HG02885 (cell line): ENCODE measurements at regions not wholly inside any gene's neighbourhood (a gene's known extent, or its start where the extent isn't known, plus 50 kb on each side); places are given as distances from the start of the nearest gene placed in this dataset.

ENCODE experiments used
- ATAC-seq: cut with Tn5 transposase; IDR thresholded peaks from one replicate; pipeline ENCODE4 v1.9.1; 2021; ENCODE audit warnings: mild to moderate bottlenecking; ENCODE audit not compliant: unreplicated experiment, poor library complexity

GRCh38 chr3:178267158-178267844 lies 268.9 kb upstream of the KCNMB2 start:
- no peak for ATAC-seq

- ATAC-seq, result no peak
These were observed 265.4 kb upstream of the KCNMB2 start for GRCh38 chr3:178270838-178271237.

GRCh38 chr3:178271740-178272387 lies 264.4 kb upstream of the KCNMB2 start:
- no peak for ATAC-seq

GRCh38 chr3:178272841-178273240 lies 263.4 kb upstream of the KCNMB2 start:
- ATAC-seq, result no peak

GRCh38 chr3:178274711-178275110 lies 261.5 kb upstream of the KCNMB2 start:
- no peak for ATAC-seq

- no peak for ATAC-seq
These were observed 260.9 kb upstream of the KCNMB2 start for GRCh38 chr3:178275311-178275710.

GRCh38 chr3:178275793-178276192 lies 260.4 kb upstream of the KCNMB2 start:
- no peak for ATAC-seq

DNA sequence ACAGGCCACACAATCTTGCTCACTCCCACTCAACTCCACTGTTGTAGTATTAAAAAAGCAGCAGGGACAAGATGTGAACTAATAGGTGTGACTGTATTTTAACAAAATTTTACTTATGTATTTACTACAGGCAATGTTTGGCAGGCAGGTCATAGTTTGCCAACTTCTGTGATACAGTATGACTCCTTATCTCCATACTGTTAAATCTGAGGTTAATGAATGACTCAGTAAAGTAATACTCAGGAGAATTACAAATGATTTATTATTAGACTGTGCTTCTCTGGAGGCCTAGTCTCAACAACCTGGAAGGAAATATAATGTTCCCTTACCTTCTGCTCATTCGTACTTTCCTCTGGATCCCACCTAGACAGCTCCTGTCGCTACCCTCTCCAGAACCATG lies 258.6 kb upstream of the KCNMB2 start:
- no peak for ATAC-seq

DNA sequence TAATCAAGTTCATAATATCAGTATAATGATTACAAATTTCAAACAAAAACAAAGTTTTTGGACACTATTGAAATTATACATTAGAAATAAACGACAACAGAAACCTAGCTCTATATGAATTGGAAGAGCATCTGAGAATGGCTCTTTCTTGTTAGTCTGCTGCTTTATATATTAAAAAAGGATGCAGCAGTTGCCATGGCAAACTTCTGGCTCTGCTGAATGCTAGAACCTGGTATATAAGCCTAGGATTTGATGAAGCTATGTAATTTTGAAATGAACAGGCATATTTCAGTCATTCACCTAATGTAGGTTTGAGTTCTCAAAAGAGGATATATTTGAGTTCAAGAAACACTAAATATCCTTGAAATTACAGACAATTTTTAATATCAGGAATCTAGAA lies 252.7 kb upstream of the KCNMB2 start:
- ATAC-seq, result no peak

GRCh38 chr3:178284181-178284580 lies 252.1 kb upstream of the KCNMB2 start:
- ATAC-seq, result no peak

DNA sequence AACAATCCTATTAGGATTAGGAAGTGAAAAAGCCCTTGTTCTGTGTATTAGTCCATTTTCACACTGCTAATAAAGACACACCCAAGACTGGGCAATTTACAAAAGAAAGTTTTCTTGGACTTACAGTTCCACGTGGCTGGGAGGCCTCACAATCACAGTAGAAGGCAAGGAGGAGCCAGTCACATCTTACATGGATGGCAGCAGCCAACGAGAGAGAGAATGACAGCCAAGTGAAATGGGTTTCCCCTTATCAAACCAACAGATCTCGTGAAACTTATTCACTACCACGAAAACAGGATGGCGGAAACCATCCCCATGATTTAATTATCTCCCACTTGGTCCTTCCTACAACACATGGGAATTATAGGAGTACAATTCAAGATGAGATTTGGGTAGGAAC lies 248.2 kb upstream of the KCNMB2 start:
- no peak for ATAC-seq

DNA sequence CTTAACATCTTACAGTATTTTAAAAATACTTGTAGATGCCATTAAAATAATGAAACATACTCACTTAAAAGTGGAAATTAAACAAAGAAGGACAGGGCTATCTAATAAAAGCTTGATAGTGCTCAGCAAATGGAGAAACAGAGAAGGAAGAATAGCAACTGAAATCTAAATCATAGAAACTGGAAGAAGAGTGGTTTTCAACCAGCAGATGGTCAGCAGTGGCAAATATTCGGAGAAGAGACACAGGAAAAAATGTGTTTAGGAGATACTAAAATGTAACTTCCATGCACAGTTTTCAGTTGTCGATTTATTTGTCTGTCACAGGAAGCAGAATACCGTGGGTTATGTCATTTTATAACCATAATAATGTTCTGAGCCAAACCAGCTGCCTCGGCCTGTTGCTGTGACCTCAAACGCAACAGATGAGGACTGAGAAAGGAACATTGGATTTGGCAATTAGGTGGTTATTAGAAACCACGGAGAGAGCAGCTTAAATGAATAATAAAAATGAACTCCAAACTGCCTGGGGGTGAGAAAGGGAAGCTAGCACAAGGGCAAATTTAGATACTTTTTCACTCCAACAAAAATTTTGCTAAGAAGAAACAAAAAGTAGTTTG lies 246.6 kb upstream of the KCNMB2 start:
- ATAC-seq, result peak; percentile 59

DNA sequence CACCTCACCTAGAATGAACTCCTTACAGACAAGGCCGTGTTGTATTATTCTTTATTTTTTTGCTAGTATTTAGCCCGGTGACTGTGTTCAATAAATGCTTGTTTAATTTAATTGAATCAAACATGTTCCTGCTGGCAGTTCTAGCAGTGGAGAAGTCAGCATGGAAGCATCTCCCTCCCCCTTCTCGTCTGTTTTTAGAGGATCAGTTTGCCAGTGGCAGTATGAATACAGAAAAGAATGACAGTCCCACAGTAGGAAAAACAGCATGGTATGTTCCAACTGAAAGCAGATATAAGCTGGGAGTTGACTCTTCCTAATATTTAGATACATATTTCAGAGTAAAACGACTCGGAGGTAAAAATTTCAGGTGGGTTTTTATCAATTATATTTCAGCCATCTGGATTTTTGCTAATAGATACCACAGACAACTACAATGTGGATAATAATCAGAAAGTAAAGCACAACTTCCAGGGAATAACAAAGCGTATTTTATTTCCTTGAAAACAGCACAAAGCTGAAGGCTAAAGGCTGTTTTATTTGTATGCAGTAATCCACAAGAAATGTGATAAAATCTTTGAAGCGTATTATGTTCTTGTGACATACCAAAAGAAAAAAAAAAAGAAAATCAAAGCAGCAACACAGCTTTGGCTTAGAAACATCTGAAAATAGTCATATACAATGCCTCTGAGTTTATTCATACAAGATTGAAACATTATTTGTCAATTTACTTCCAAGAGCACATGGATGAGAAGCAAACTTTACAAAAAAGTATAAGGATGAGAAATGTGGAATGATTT lies 244.5 kb upstream of the KCNMB2 start:
- no peak for ATAC-seq

DNA sequence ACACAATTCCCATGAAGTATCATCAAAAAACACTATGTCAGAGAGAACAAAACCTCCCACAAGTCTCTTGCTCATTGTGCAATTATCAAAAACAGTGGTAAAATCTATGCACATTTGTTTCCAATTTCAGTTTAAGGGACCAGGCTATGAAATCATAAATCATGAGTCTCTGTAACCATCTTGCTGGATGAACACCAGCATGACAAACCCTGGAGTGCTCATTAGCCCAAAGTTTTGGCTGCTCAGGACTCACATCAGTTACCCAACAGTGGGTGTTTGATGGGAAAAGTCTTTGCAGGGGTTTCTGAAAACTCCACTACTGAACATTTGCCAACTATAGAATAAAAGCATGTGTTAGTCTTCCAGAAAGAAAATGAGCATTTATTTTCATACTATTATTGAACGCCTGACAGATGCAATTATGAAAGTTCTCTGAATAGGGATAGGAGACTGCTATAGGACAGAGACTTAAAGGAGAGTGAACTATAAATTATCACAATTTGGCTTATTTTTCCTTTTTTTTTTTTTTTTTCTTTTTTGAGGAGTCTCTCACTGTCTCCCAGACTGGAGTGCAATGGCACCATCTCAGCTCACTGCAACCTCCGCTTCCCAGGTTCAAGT lies 240.8 kb upstream of the KCNMB2 start:
- no peak for ATAC-seq

GRCh38 chr3:178297199-178297598 lies 239.0 kb upstream of the KCNMB2 start:
- no peak for ATAC-seq

- no peak for ATAC-seq
These were observed 238.5 kb upstream of the KCNMB2 start for GRCh38 chr3:178297740-178298139.

DNA sequence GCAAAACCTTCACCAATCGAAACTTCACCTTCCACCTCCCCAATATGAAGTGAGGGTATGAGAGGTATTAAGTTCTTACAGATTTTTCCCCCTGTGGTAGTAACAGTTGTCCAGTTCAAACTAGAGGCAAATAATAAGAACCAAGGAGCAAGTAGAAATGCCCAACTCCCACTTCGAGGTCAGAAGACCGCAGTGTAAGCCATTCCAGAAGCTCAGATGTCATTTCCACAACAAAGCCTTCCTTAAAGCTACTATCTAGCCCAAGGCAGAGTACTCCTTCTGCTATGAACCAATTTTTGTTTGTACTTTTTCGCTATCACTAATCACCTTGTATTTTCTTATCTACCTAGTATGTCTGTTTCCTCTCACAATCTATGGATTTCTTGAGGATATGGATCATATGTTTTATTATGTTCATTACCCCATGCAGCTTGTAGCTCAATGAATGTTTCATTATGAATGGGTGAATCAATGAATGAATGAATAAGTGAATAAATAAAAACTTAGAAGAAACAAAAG lies 235.7 kb upstream of the KCNMB2 start:
- ATAC-seq, result no peak

GRCh38 chr3:178302966-178303930 lies 233.0 kb upstream of the KCNMB2 start:
- ATAC-seq, result no peak

DNA sequence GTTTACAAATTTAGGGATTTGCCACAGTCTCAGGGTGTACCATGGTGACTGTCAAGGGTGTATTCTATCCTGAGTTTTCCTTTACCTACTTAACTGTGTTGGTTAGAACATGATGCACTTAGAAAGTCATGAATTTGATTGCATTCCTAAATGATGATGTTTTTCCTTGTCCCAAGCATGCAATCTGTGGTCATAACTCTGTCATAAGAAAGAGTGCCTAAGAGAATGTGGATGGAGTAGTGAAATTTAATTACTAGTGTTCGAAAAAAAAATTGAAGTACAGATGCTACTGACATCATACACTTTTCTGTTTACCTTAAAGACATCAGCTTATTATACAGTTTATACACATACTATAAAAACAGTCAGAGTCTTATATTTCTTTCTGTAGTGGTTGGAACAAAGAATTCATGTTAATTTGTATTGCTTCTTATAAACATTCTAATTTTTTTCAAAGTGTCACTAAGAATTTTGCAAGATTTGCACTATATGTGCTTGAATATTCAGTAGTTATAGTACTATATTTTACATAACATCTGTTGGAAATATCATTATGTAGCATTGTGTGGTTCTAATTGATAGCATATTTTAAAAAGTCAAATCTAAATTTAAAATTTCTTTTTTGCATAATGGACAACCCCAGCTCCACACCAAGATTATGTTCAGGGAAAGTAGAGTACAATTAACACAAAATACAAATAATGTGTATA lies 231.3 kb upstream of the KCNMB2 start:
- ATAC-seq, result no peak
